OCI-LY3 (cell line): ENCODE measurements at regions not wholly inside any gene's neighbourhood (a gene's known extent, or its start where the extent isn't known, plus 50 kb on each side); places are given as distances from the start of the nearest gene placed in this dataset.
"Not testable (repeated sequence)": the region's sequence is repeated elsewhere in the genome, so short reads cannot be mapped to it uniquely, and the experiment has no call there.

Experiments used
- H2AFZ ChIP-seq: fragments of 200-600, 300-600 bp; shearing (Covaris generic); 2 replicates; pipeline ENCODE4 v1.6.0; 2014; ENCODE audit warnings: antibody characterized with exemption, low read depth, low read length
- H3K27ac ChIP-seq: fragments of 200-600, 300-600 bp; sonication (generic); 2 replicates; pipeline ENCODE4 v1.5.1; 2014; ENCODE audit warnings: mild to moderate bottlenecking, low read length, moderate library complexity, mixed read lengths
- H3K27me3 ChIP-seq: fragments of 200-600, 300-600 bp; sonication (generic); 2 replicates; pipeline ENCODE4 v1.6.1; 2014; ENCODE audit warnings: low read depth, low read length, mixed read lengths
- H3K36me3 ChIP-seq: fragments of 200-600, 300-600 bp; sonication (generic); replicated peaks from 2 replicates; pipeline ENCODE3; 2014; ENCODE audit warnings: low read depth, low read length, mixed read lengths
- H3K4me1 ChIP-seq: fragments of 300-600, 200-600 bp; sonication (generic); 2 replicates; pipeline ENCODE4 v1.6.1; 2014; ENCODE audit warnings: low read length, mixed read lengths
- H3K4me2 ChIP-seq: fragments of 200-600, 300-600 bp; sonication (generic); 2 replicates; pipeline ENCODE4 v1.6.1; 2014; ENCODE audit warnings: low read length, mixed read lengths
- H3K4me3 ChIP-seq: fragments of 300-600, 200-600 bp; sonication (generic); 2 replicates; pipeline ENCODE4 v1.5.1; 2014; ENCODE audit warnings: antibody characterized with exemption, mild to moderate bottlenecking, low read length, moderate library complexity
- H3K79me2 ChIP-seq: fragments of 300-600, 200-600 bp; shearing (Covaris generic); 2 replicates; pipeline ENCODE4 v1.6.1; 2014; ENCODE audit warnings: mild to moderate bottlenecking, low read length, mixed read lengths
- H3K9ac ChIP-seq: fragments of 300-600, 200-600 bp; shearing (Covaris generic); 2 replicates; pipeline ENCODE4 v1.6.0; 2014; ENCODE audit warnings: mild to moderate bottlenecking, low read length, moderate library complexity
- H3K9me3 ChIP-seq: fragments of 200-600, 300-600 bp; shearing (Covaris generic); 2 replicates; pipeline ENCODE4 v1.6.1; 2014; ENCODE audit warnings: low read length, mixed read lengths; ENCODE audit not compliant: insufficient read depth
- H4K20me1 ChIP-seq: fragments of 200-600, 300-600 bp; sonication (generic); 2 replicates; pipeline ENCODE4 v1.6.1; 2016; ENCODE audit warnings: low read length, mixed read lengths; ENCODE audit not compliant: insufficient read depth
- CTCF ChIP-seq: fragments of 200-600, 300-600 bp; sonication (generic); IDR thresholded peaks from 2 replicates; pipeline ENCODE4 v1.5.1; 2014; ENCODE audit warnings: antibody characterized with exemption, low read length, low read depth
- EZH2phosphoT487 ChIP-seq: fragments of 200-600 bp; shearing (Covaris generic); IDR thresholded peaks from 2 replicates; pipeline ENCODE4 v1.6.1; 2018; ENCODE audit warnings: antibody characterized with exemption, mixed run types, low read depth

GRCh38 chr2:208807756-208808155 is 401.2 kb downstream of the PTH2R start:
- Histone ChIP-seq H3K27ac (no peak overlapping the region), H3K79me2 (no peaks in the 10 kb centered on the region), H3K4me1 (no peaks in the 10 kb centered on the region), H3K4me3 (no peak overlapping the region), H4K20me1 (no peaks in the 10 kb centered on the region), H2AFZ (no peak overlapping the region), H3K4me2 (no peak overlapping the region), H3K36me3 (no peaks in the 10 kb centered on the region), H3K27me3 (no peaks in the 10 kb centered on the region), H3K9ac (no peak overlapping the region), H3K9me3 (no peaks in the 10 kb centered on the region)
- TF ChIP-seq CTCF (no peak), EZH2phosphoT487 (no peak)

GRCh38 chr2:208811885-208812284 is 405.3 kb downstream of the PTH2R start:
- not testable (repeated sequence) for H3K79me2 ChIP-seq, H3K4me3 ChIP-seq, H3K9ac ChIP-seq, H3K27ac ChIP-seq, H3K9me3 ChIP-seq, H4K20me1 ChIP-seq, H3K27me3 ChIP-seq, H3K36me3 ChIP-seq, H3K4me2 ChIP-seq, H2AFZ ChIP-seq, H3K4me1 ChIP-seq

DNA sequence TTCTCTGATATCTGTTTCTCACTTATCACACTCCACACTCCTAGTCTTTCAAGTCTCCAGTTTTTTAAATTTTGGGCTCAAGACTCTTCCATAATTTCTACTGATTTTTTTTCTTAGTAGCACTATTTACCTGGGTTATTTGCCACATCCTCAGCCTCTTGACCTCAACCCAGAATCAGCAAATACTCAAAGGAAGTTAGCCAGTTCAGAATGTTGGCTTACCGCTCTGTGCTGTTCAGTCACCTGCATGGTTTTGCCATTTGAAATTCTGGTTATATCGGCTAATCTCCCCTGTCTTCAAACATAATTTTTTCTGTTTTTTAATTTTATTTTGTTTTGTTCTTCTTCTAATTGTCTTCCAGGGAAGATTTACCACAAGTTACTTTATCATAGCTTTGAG is 412.6 kb downstream of the PTH2R start:
- TF ChIP-seq CTCF = no peak
- TF ChIP-seq EZH2phosphoT487 = no peak
- Histone ChIP-seq H3K79me2 (no peaks in the 10 kb centered on the region), H3K9ac (no peak overlapping the region), H3K9me3 (no peaks in the 10 kb centered on the region), H4K20me1 (no peaks in the 10 kb centered on the region), H3K4me3 (no peak overlapping the region), H3K4me2 (no peak overlapping the region), H3K27me3 (no peaks in the 10 kb centered on the region), H3K27ac (no peak overlapping the region), H2AFZ (no peak overlapping the region), H3K4me1 (peaks cover 4% of the 10 kb centered on the region), H3K36me3 (no peaks in the 10 kb centered on the region)

DNA sequence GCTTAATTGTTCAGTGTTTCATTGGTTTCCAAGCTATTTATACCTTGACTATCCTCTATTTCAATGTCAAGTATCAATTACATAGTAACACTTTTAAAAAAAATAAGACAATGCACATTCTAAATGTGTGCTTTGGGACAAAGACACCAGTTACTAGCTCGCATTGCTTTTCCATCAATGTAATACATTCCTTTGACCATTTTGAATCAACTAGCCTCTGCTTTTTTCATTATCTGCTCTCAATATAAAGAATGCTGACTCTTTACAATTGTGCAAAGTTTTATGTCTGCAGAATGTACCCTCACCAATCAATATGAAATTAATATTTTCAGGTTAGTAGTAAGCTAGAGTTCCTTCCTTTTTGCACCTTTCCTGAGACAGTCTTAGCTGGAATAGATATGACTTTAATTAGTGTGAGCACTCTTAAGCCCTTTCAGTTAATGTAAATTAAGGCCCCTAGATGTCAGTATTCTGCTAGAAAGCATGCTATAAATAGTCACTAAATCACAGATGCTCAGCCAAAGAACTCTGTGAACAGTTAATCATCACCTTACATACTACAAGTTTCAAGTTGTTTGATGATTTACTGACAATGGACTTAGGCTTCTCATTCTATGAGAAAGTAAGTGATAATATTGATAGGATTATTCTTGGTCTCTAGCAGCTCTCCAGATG is 413.6 kb downstream of the PTH2R start:
- TF ChIP-seq CTCF (peak; percentile 70), EZH2phosphoT487 (no peak)
- Histone ChIP-seq H2AFZ (no peak overlapping the region), H3K9me3 (no peaks in the 10 kb centered on the region), H3K4me1 (peaks cover 4% of the 10 kb centered on the region), H4K20me1 (no peaks in the 10 kb centered on the region), H3K27ac (no peak overlapping the region), H3K79me2 (no peaks in the 10 kb centered on the region), H3K4me2 (no peak overlapping the region), H3K4me3 (no peak overlapping the region), H3K9ac (no peak overlapping the region), H3K27me3 (no peaks in the 10 kb centered on the region), H3K36me3 (no peaks in the 10 kb centered on the region)

GRCh38 chr2:208827109-208827508 is 420.5 kb downstream of the PTH2R start:
- Histone ChIP-seq H3K9me3 (no peaks in the 10 kb centered on the region), H4K20me1 (no peaks in the 10 kb centered on the region), H3K4me1 (peaks cover 8% of the 10 kb centered on the region), H3K27me3 (no peaks in the 10 kb centered on the region), H3K79me2 (no peaks in the 10 kb centered on the region), H3K4me2 (no peak overlapping the region), H2AFZ (no peak overlapping the region), H3K27ac (no peak overlapping the region), H3K4me3 (no peak overlapping the region), H3K36me3 (no peaks in the 10 kb centered on the region), H3K9ac (no peak overlapping the region)
- TF ChIP-seq CTCF (no peak), EZH2phosphoT487 (no peak)
